Liver (tissue), 7 donors: ENCODE measurements at regions not wholly inside any gene's neighbourhood (a gene's known extent, or its start where the extent isn't known, plus 50 kb on each side); places are given as distances from the start of the nearest gene placed in this dataset.

Experiments used
- DNase-seq: peaks from one replicate; pipeline ENCODE4 v3.0.0-alpha.2; 2017; ENCODE audit warnings: low spot score
- H3K27ac ChIP-seq, 2 donors: one replicate each; pipeline ENCODE4 v1.7.0; 2013; ENCODE audit warnings: inconsistent platforms in 2 of 2, low read length in 2 of 2, control low read depth in 1 of 2, low read depth in 1 of 2, mild to moderate bottlenecking in 1 of 2
- H3K27me3 ChIP-seq, 4 donors: one replicate each; pipeline versions ENCODE4 v1.6.1 to v1.7.0; 2013; ENCODE audit warnings: low read length in 3 of 4, inconsistent platforms in 1 of 4, mild to moderate bottlenecking in 1 of 4, moderate library complexity in 1 of 4; ENCODE audit not compliant: control insufficient read depth in 4 of 4, insufficient read depth in 4 of 4
- H3K36me3 ChIP-seq, 4 donors: one replicate each; pipeline versions ENCODE4 v1.6.1 to v1.7.0; 2013; ENCODE audit warnings: low read length in 3 of 4, mild to moderate bottlenecking in 3 of 4, low read depth in 1 of 4, moderate library complexity in 1 of 4; ENCODE audit not compliant: control insufficient read depth in 4 of 4, insufficient read depth in 3 of 4
- H3K4me1 ChIP-seq, 4 donors: one replicate each; pipeline versions ENCODE4 v1.6.1 to v1.7.0; 2013; ENCODE audit warnings: low read length in 3 of 4, mild to moderate bottlenecking in 3 of 4, moderate library complexity in 1 of 4; ENCODE audit not compliant: control insufficient read depth in 4 of 4, insufficient read depth in 4 of 4
- H3K4me3 ChIP-seq, 3 donors: one replicate each; pipeline versions ENCODE4 v1.6.1 to v1.7.0; 2013; ENCODE audit warnings: low read length in 3 of 3, control low read depth in 1 of 3, low read depth in 1 of 3, mild to moderate bottlenecking in 1 of 3
- H3K9ac ChIP-seq, 2 donors: one replicate each; pipeline ENCODE4 v1.7.0; 2013; ENCODE audit warnings: low read length in 2 of 2, mild to moderate bottlenecking in 2 of 2, moderate library complexity in 2 of 2, control low read depth in 1 of 2, low read depth in 1 of 2
- H3K9me3 ChIP-seq, 4 donors: one replicate each; pipeline versions ENCODE4 v1.6.1 to v1.7.0; 2013; ENCODE audit warnings: low read length in 3 of 4; ENCODE audit not compliant: control insufficient read depth in 4 of 4
- EGR1 ChIP-seq, 2 donors: IDR thresholded peaks; 2 replicates each; pipeline ENCODE4 v1.6.1; 2016 to 2018; ENCODE audit warnings: antibody characterized with exemption in 2 of 2, low read depth in 2 of 2
- FOXA2 ChIP-seq: IDR thresholded peaks from 2 replicates; pipeline ENCODE4 v1.6.1; 2016; ENCODE audit warnings: antibody characterized with exemption
- GABPA ChIP-seq, 2 donors: IDR thresholded peaks in 1 of 2; conservative IDR thresholded peaks in 1 of 2; 2 replicates each; pipeline ENCODE4 v1.6.1; 2016; ENCODE audit warnings: antibody characterized with exemption in 2 of 2, mild to moderate bottlenecking in 1 of 2, moderate library complexity in 1 of 2
- HNF4A ChIP-seq, 2 donors: conservative IDR thresholded peaks; 2 replicates each; pipeline ENCODE4 v1.6.1; 2016; ENCODE audit warnings: antibody characterized with exemption in 2 of 2, mild to moderate bottlenecking in 2 of 2
- HNF4G ChIP-seq: IDR thresholded peaks from 2 replicates; pipeline ENCODE4 v1.6.1; 2016; ENCODE audit warnings: antibody characterized with exemption
- NR2F2 ChIP-seq: IDR thresholded peaks from 2 replicates; pipeline ENCODE4 v1.6.1; 2016; ENCODE audit warnings: antibody characterized with exemption
- RXRA ChIP-seq, 2 donors: IDR thresholded peaks; 2 replicates each; pipeline ENCODE4 v1.6.1; 2017 to 2018; ENCODE audit warnings: antibody characterized with exemption in 2 of 2, mild to moderate bottlenecking in 1 of 2
- TAF1 ChIP-seq: conservative IDR thresholded peaks from 2 replicates; pipeline ENCODE4 v1.6.1; 2016; ENCODE audit warnings: antibody characterized with exemption, mild to moderate bottlenecking
- YY1 ChIP-seq: IDR thresholded peaks from 2 replicates; pipeline ENCODE4 v1.6.1; 2016; ENCODE audit warnings: antibody characterized with exemption, mild to moderate bottlenecking
- WGBS: extraction: QIAGEN DNeasy Blood & Tissue Kit; methylation state at CpG from one replicate; pipeline ENCODE4 v1.1.7; 2013; 5-methylcytosine and 5-hydroxymethylcytosine counted together
- TF ChIP-seq, protein P1 (sequence below): IDR thresholded peaks from 2 replicates; pipeline ENCODE4 v1.6.1; 2016; ENCODE audit warnings: antibody characterized with exemption
- TF ChIP-seq, protein P2 (sequence below): IDR thresholded peaks from 2 replicates; pipeline ENCODE4 v1.6.1; 2016; ENCODE audit warnings: antibody characterized with exemption
- TF ChIP-seq, protein P3 (sequence below): IDR thresholded peaks from 2 replicates; pipeline ENCODE4 v1.6.1; 2016; ENCODE audit warnings: antibody characterized with exemption, mild to moderate bottlenecking
- TF ChIP-seq, protein P4 (sequence below): IDR thresholded peaks from 2 replicates; pipeline ENCODE4 v1.6.1; 2016; ENCODE audit warnings: antibody characterized with exemption
- donor health status: healthy.
- donor health status: healthy.
- donor health status: healthy.
- donor health status: healthy.

DNA sequence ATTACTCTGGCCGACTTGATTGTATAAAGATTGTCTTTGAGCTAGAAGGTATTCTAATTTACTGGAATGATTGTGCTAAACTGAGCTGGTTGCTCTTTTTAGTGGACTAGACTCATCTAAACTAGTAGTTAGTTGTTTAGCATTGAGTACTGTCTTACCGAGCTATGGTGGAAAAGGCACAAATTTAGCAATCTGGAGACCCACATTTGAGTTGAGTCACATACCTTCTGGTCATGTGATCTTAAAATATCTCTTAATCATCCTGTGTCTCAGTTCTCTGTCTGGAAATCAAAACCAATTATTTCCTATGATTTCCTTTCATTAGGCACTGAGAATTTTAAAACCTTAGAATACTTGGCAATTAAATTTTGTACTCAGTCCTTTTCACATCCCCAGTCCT lies 349.5 kb downstream of the IRS2 start:
- Histone ChIP-seq H3K36me3 (no peaks in the 10 kb centered on the region), H3K9ac (no peak overlapping the region), H3K4me1 (no peaks in the 10 kb centered on the region), H3K4me3 (no peak overlapping the region), H3K27me3 (no peaks in the 10 kb centered on the region), H3K9me3 (peaks cover 0 to 6% (median 3%) of the 10 kb centered on the region in 4 donors), H3K27ac (no peak overlapping the region)
- no peak for DNase-seq
- TF ChIP-seq GABPA (IDR thresholded peaks at IDR 0.05 in 1 of 2, conservative IDR thresholded peaks at IDR 0.05 in 1 of 2), result no peak
- no peak for TF ChIP-seq YY1
- no peak for TF ChIP-seq EGR1 (IDR thresholded peaks at IDR 0.05; ENCODE audit: low read depth in 2 of 2)
- TF ChIP-seq RXRA (IDR thresholded peaks at IDR 0.05), result no peak
- TF ChIP-seq HNF4G, result no peak
- TF ChIP-seq, protein P1, sequence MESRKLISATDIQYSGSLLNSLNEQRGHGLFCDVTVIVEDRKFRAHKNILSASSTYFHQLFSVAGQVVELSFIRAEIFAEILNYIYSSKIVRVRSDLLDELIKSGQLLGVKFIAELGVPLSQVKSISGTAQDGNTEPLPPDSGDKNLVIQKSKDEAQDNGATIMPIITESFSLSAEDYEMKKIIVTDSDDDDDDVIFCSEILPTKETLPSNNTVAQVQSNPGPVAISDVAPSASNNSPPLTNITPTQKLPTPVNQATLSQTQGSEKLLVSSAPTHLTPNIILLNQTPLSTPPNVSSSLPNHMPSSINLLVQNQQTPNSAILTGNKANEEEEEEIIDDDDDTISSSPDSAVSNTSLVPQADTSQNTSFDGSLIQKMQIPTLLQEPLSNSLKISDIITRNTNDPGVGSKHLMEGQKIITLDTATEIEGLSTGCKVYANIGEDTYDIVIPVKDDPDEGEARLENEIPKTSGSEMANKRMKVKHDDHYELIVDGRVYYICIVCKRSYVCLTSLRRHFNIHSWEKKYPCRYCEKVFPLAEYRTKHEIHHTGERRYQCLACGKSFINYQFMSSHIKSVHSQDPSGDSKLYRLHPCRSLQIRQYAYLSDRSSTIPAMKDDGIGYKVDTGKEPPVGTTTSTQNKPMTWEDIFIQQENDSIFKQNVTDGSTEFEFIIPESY, result no peak
- TF ChIP-seq, protein P2, sequence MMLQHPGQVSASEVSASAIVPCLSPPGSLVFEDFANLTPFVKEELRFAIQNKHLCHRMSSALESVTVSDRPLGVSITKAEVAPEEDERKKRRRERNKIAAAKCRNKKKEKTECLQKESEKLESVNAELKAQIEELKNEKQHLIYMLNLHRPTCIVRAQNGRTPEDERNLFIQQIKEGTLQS, result no peak
- WGBS, result 83% methylated on average over 2 of the region's 2 CpGs

DNA sequence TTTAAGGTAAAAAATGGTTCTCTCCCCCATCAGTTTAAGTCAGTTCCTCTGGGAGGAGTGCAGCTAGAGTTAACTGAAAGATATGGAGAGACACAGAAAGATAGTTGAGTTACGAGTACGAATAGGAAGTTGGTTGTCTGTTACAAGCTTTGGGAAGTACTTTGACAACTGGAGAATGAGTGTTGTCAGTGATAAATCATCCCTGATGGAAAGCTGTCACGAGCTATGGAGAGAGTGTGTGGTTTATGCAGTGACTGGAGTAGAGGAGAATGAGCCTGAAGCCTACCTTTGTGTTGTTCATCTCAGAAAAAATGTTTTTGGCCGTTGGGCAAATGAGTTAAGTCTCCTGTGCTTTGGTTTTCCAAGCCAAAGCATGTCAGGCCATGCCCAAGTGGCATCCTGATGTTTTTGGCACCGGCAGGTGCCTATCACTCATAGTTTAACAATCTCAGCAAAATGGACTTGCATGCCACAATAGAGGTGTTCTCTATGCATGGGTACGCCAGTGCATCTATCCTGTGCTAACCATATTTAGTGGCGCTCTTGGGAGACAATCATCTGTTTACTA lies 350.2 kb downstream of the IRS2 start:
- TF ChIP-seq HNF4G (no peak), HNF4A (conservative IDR thresholded peaks at IDR 0.05) (no peak), FOXA2 (no peak), TAF1 (no peak), GABPA (IDR thresholded peaks at IDR 0.05 in 1 of 2, conservative IDR thresholded peaks at IDR 0.05 in 1 of 2) (no peak), NR2F2 (no peak), EGR1 (IDR thresholded peaks at IDR 0.05; ENCODE audit: low read depth in 2 of 2) (no peak)
- TF ChIP-seq, protein P3, sequence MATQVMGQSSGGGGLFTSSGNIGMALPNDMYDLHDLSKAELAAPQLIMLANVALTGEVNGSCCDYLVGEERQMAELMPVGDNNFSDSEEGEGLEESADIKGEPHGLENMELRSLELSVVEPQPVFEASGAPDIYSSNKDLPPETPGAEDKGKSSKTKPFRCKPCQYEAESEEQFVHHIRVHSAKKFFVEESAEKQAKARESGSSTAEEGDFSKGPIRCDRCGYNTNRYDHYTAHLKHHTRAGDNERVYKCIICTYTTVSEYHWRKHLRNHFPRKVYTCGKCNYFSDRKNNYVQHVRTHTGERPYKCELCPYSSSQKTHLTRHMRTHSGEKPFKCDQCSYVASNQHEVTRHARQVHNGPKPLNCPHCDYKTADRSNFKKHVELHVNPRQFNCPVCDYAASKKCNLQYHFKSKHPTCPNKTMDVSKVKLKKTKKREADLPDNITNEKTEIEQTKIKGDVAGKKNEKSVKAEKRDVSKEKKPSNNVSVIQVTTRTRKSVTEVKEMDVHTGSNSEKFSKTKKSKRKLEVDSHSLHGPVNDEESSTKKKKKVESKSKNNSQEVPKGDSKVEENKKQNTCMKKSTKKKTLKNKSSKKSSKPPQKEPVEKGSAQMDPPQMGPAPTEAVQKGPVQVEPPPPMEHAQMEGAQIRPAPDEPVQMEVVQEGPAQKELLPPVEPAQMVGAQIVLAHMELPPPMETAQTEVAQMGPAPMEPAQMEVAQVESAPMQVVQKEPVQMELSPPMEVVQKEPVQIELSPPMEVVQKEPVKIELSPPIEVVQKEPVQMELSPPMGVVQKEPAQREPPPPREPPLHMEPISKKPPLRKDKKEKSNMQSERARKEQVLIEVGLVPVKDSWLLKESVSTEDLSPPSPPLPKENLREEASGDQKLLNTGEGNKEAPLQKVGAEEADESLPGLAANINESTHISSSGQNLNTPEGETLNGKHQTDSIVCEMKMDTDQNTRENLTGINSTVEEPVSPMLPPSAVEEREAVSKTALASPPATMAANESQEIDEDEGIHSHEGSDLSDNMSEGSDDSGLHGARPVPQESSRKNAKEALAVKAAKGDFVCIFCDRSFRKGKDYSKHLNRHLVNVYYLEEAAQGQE, result no peak
- TF ChIP-seq, protein P4, sequence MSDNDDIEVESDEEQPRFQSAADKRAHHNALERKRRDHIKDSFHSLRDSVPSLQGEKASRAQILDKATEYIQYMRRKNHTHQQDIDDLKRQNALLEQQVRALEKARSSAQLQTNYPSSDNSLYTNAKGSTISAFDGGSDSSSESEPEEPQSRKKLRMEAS, result no peak
- DNase-seq, result no peak
- Histone ChIP-seq H3K4me3 (no peak overlapping the region), H3K36me3 (no peaks in the 10 kb centered on the region), H3K27me3 (no peaks in the 10 kb centered on the region), H3K9ac (no peak overlapping the region), H3K4me1 (no peaks in the 10 kb centered on the region), H3K27ac (no peak overlapping the region), H3K9me3 (peaks cover 0 to 6% (median 3%) of the 10 kb centered on the region in 4 donors)
- 87% methylated on average over 7 of the region's 7 CpGs for whole genome bisulfite sequencing
